GM23338 (cell line): ENCODE measurements at regions not wholly inside any gene's neighbourhood (a gene's known extent, or its start where the extent isn't known, plus 50 kb on each side); places are given as distances from the start of the nearest gene placed in this dataset.

Experiments used
- ATAC-seq: fragments of 200-7000 bp; cut with Tn5 transposase; 3 replicates; pipeline ENCODE4 v1.9.1; 2020
- DNase-seq: peaks from one replicate; pipeline ENCODE4 v3.0.0-alpha.2; 2015; ENCODE audit warnings: low spot score
- H2AFZ ChIP-seq: fragments of 200-600 bp; sonication (generic); 2 replicates; pipeline ENCODE4 v1.8.0; 2016; ENCODE audit warnings: antibody characterized with exemption, mild to moderate bottlenecking, moderate library complexity
- H3F3A ChIP-seq: fragments of 200-600 bp; sonication (generic); replicated peaks from 2 replicates; pipeline ENCODE4 v1.8.0; 2017; ENCODE audit warnings: antibody characterized with exemption, mixed run types, low read depth
- H3K27ac ChIP-seq: fragments of 200-600 bp; sonication (generic); 2 replicates; pipeline ENCODE4 v1.6.1; 2016; ENCODE audit warnings: low read depth
- H3K27me3 ChIP-seq: fragments of 200-600 bp; sonication (generic); 2 replicates; pipeline ENCODE4 v1.8.0; 2016; ENCODE audit warnings: mild to moderate bottlenecking, mixed run types, moderate library complexity; ENCODE audit not compliant: insufficient read depth
- H3K36me3 ChIP-seq: fragments of 200-600 bp; sonication (generic); 2 replicates; pipeline ENCODE4 v1.8.0; 2016; ENCODE audit warnings: mild to moderate bottlenecking; ENCODE audit not compliant: insufficient read depth
- H3K4me1 ChIP-seq: fragments of 200-600 bp; sonication (generic); 2 replicates; pipeline ENCODE4 v1.8.0; 2016; ENCODE audit warnings: mild to moderate bottlenecking, moderate library complexity; ENCODE audit not compliant: insufficient read depth
- H3K4me2 ChIP-seq: fragments of 200-600 bp; sonication (generic); 2 replicates; pipeline ENCODE4 v1.7.1; 2017; ENCODE audit warnings: mixed run types
- H3K4me3 ChIP-seq: fragments of 200-600 bp; sonication (generic); 2 replicates; pipeline ENCODE4 v1.6.1; 2016; ENCODE audit warnings: mixed run types
- H3K79me2 ChIP-seq: fragments of 200-600 bp; sonication (generic); replicated peaks from 2 replicates; pipeline ENCODE4 v1.8.0; 2017; ENCODE audit warnings: mild to moderate bottlenecking; ENCODE audit not compliant: insufficient read depth
- H3K9me2 ChIP-seq: fragments of 200-600 bp; sonication (generic); 2 replicates; pipeline ENCODE4 v1.8.0; 2017; ENCODE audit not compliant: insufficient read depth
- H4K20me1 ChIP-seq: fragments of 200-600 bp; sonication (generic); replicated peaks from 2 replicates; pipeline ENCODE4 v1.8.0; 2017; ENCODE audit warnings: mild to moderate bottlenecking; ENCODE audit not compliant: insufficient read depth
- H3K27ac Mint-ChIP-seq: 2 replicates; pipeline ENCODE4 v1.8.0; 2020; ENCODE audit warnings: inconsistent platforms, mild to moderate bottlenecking, moderate library complexity, mixed read lengths
- H3K27me3 Mint-ChIP-seq: 3 replicates; pipeline ENCODE4 v1.8.0; 2022; ENCODE audit warnings: low read depth, mild to moderate bottlenecking, moderate library complexity, mixed read lengths, inconsistent platforms; ENCODE audit not compliant: insufficient read depth, poor library complexity
- H3K36me3 Mint-ChIP-seq: 3 replicates; pipeline ENCODE4 v1.8.0; 2021; ENCODE audit warnings: low read depth, mild to moderate bottlenecking, inconsistent platforms, moderate library complexity, mixed read lengths
- H3K4me1 Mint-ChIP-seq: 3 replicates; pipeline ENCODE4 v1.8.0; 2020; ENCODE audit warnings: mild to moderate bottlenecking, inconsistent platforms, mixed read lengths
- H3K4me3 Mint-ChIP-seq: 3 replicates; pipeline ENCODE4 v1.8.0; 2021; ENCODE audit warnings: moderate library complexity, mild to moderate bottlenecking, inconsistent platforms, mixed read lengths
- H3K9me3 Mint-ChIP-seq: 3 replicates; pipeline ENCODE4 v1.8.0; 2020; ENCODE audit warnings: moderate library complexity, mild to moderate bottlenecking, inconsistent platforms, mixed read lengths
- CREB1 ChIP-seq: fragments of 250-450 bp; sonication (Bioruptor Pico); IDR thresholded peaks from 2 replicates; pipeline ENCODE4 v1.5.0; 2020; ENCODE audit warnings: low read depth, mild to moderate bottlenecking, moderate library complexity
- EZH2 ChIP-seq: fragments of 200-600 bp; sonication (generic); IDR thresholded peaks from one replicate; pipeline ENCODE4 v1.8.0; 2017; ENCODE audit warnings: antibody characterized with exemption, mild to moderate bottlenecking, low read depth; ENCODE audit not compliant: unreplicated experiment
- ZNF114 ChIP-seq: fragments of 250-450 bp; sonication (Bioruptor Pico); IDR thresholded peaks from 2 replicates; pipeline ENCODE4 v1.5.0; 2020; ENCODE audit warnings: mild to moderate bottlenecking, moderate library complexity
- ZNF331 ChIP-seq: fragments of 250-450 bp; sonication (Bioruptor Pico); IDR thresholded peaks from 2 replicates; pipeline ENCODE4 v1.5.0; 2020; ENCODE audit warnings: low read depth, mild to moderate bottlenecking, moderate library complexity
- TF ChIP-seq, protein P1 (sequence below): IDR thresholded peaks from 2 replicates; pipeline ENCODE4 v1.6.1; 2016; ENCODE audit warnings: antibody characterized with exemption
- TF ChIP-seq, protein P2 (sequence below): fragments of 250-450 bp; sonication (Bioruptor Pico); IDR thresholded peaks from 2 replicates; pipeline ENCODE4 v1.5.0; 2020; ENCODE audit warnings: mild to moderate bottlenecking, moderate library complexity
- TF ChIP-seq, protein P3 (sequence below), 2 experiments: fragments of 200-600 bp in 1 of 2; sonication (generic) in 1 of 2; conservative IDR thresholded peaks; 2 replicates each; pipeline versions ENCODE4 v1.5.1 to v1.6.1; 2016 to 2017; ENCODE audit warnings: antibody characterized with exemption in 2 of 2, low read depth in 2 of 2, mild to moderate bottlenecking in 2 of 2, moderate library complexity in 1 of 2

DNA sequence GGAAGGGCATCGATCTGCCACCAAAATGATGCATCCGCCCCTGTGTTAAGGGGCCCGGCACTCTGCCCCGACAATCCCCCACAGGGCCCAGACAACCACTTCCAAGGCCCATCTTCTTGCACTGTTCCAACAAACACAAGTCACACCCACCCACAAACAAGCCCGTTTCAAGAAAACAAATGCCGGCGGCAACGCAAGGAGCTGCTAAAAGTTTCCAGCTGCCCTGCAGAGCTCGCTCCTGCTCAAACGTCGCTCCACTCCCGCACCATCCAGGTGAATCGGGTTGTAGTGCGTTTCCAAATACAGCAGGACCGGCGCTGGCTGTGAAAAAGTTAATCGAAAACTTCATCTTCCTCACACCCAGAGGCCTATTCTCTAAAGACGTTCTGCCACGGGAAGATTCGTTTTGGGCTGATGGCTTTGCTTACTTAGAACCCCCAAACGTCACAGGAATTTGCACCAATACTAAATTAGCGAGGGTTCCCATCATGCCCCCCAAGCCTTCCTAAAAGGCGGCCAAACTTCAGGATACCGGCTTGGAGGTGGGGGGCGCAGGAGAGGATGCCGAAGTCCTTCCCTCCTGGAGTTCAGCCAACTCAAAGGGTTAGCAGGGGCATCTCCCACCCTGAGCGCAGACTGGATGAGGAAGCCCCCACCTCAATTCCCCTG is 107.4 kb upstream of the DOCK9 start:
- Mint-ChIP-seq H3K9me3 (no peaks in the 10 kb centered on the region), H3K36me3 (no peaks in the 10 kb centered on the region), H3K4me3 (peak overlapping the region; percentile 71), H3K27ac (no peak overlapping the region), H3K4me1 (peaks cover 25% of the 10 kb centered on the region), H3K27me3 (peaks cover 24% of the 10 kb centered on the region)
- Histone ChIP-seq H3F3A (peaks cover 10% of the 10 kb centered on the region; the same call in 1 of the 2 replicates), H3K9me2 (no peaks in the 10 kb centered on the region), H3K4me1 (peaks cover 24% of the 10 kb centered on the region), H3K79me2 (peaks cover 14% of the 10 kb centered on the region), H2AFZ (peak overlapping the region; percentile 75), H3K4me2 (peak overlapping the region; percentile 80), H3K4me3 (peak overlapping the region; percentile 65), H3K27me3 (peaks cover 37% of the 10 kb centered on the region), H3K27ac (no peak overlapping the region), H3K36me3 (no peaks in the 10 kb centered on the region), H4K20me1 (peaks cover 14% of the 10 kb centered on the region; the same call in 1 of the 2 replicates)
- DNase-seq, result peak; percentile 55
- ATAC-seq, result peak; percentile 2; the same call in 1 of the 3 replicates
- no peak for TF ChIP-seq CREB1 (CRISPR knock-in tag)
- peak; percentile 45 for TF ChIP-seq EZH2
- TF ChIP-seq ZNF331 (CRISPR knock-in tag), result no peak
- TF ChIP-seq, protein P1, sequence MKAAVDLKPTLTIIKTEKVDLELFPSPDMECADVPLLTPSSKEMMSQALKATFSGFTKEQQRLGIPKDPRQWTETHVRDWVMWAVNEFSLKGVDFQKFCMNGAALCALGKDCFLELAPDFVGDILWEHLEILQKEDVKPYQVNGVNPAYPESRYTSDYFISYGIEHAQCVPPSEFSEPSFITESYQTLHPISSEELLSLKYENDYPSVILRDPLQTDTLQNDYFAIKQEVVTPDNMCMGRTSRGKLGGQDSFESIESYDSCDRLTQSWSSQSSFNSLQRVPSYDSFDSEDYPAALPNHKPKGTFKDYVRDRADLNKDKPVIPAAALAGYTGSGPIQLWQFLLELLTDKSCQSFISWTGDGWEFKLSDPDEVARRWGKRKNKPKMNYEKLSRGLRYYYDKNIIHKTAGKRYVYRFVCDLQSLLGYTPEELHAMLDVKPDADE, result no peak

DNA sequence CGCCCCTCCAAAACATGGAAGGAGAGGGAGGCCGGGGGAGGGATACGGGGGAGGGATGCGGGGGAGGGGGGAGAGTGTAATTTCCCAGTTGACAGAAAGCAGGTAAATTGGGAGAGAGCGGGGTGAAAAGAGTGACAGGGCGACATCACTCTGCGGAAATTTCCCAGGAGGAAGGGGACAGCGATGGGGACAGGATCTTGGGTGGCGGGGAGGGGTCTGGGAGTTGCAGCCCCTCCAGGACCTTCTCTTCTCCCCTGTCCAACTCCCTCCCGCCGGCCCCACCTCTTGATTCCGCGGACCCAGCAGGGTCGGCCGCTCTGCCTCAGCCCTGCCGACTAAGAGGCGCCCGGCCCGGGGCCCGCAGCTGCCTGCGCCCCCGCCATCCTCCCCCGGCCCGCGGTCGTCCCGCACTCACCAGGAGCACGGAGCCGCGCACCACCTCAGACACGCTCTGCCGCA is 108.0 kb upstream of the DOCK9 start:
- Histone ChIP-seq H3K79me2 (peaks cover 13% of the 10 kb centered on the region), H4K20me1 (peaks cover 14% of the 10 kb centered on the region; the same call in 1 of the 2 replicates), H3K4me2 (peak overlapping the region; percentile 80), H2AFZ (peak overlapping the region; percentile 52; the same call in 1 of the 2 replicates), H3F3A (peaks cover 10% of the 10 kb centered on the region; the same call in 1 of the 2 replicates), H3K27ac (no peak overlapping the region), H3K4me1 (peaks cover 24% of the 10 kb centered on the region), H3K9me2 (no peaks in the 10 kb centered on the region), H3K36me3 (no peaks in the 10 kb centered on the region), H3K27me3 (peaks cover 37% of the 10 kb centered on the region), H3K4me3 (peak overlapping the region; percentile 65)
- no peak for DNase-seq
- H3K9me3 Mint-ChIP-seq, result no peaks in the 10 kb centered on the region
- peaks cover 25% of the 10 kb centered on the region for H3K4me1 Mint-ChIP-seq
- ATAC-seq, result peak; percentile 9
- no peak overlapping the region for H3K27ac Mint-ChIP-seq
- H3K27me3 Mint-ChIP-seq, result peaks cover 24% of the 10 kb centered on the region
- no peaks in the 10 kb centered on the region for H3K36me3 Mint-ChIP-seq
- TF ChIP-seq, protein P2, sequence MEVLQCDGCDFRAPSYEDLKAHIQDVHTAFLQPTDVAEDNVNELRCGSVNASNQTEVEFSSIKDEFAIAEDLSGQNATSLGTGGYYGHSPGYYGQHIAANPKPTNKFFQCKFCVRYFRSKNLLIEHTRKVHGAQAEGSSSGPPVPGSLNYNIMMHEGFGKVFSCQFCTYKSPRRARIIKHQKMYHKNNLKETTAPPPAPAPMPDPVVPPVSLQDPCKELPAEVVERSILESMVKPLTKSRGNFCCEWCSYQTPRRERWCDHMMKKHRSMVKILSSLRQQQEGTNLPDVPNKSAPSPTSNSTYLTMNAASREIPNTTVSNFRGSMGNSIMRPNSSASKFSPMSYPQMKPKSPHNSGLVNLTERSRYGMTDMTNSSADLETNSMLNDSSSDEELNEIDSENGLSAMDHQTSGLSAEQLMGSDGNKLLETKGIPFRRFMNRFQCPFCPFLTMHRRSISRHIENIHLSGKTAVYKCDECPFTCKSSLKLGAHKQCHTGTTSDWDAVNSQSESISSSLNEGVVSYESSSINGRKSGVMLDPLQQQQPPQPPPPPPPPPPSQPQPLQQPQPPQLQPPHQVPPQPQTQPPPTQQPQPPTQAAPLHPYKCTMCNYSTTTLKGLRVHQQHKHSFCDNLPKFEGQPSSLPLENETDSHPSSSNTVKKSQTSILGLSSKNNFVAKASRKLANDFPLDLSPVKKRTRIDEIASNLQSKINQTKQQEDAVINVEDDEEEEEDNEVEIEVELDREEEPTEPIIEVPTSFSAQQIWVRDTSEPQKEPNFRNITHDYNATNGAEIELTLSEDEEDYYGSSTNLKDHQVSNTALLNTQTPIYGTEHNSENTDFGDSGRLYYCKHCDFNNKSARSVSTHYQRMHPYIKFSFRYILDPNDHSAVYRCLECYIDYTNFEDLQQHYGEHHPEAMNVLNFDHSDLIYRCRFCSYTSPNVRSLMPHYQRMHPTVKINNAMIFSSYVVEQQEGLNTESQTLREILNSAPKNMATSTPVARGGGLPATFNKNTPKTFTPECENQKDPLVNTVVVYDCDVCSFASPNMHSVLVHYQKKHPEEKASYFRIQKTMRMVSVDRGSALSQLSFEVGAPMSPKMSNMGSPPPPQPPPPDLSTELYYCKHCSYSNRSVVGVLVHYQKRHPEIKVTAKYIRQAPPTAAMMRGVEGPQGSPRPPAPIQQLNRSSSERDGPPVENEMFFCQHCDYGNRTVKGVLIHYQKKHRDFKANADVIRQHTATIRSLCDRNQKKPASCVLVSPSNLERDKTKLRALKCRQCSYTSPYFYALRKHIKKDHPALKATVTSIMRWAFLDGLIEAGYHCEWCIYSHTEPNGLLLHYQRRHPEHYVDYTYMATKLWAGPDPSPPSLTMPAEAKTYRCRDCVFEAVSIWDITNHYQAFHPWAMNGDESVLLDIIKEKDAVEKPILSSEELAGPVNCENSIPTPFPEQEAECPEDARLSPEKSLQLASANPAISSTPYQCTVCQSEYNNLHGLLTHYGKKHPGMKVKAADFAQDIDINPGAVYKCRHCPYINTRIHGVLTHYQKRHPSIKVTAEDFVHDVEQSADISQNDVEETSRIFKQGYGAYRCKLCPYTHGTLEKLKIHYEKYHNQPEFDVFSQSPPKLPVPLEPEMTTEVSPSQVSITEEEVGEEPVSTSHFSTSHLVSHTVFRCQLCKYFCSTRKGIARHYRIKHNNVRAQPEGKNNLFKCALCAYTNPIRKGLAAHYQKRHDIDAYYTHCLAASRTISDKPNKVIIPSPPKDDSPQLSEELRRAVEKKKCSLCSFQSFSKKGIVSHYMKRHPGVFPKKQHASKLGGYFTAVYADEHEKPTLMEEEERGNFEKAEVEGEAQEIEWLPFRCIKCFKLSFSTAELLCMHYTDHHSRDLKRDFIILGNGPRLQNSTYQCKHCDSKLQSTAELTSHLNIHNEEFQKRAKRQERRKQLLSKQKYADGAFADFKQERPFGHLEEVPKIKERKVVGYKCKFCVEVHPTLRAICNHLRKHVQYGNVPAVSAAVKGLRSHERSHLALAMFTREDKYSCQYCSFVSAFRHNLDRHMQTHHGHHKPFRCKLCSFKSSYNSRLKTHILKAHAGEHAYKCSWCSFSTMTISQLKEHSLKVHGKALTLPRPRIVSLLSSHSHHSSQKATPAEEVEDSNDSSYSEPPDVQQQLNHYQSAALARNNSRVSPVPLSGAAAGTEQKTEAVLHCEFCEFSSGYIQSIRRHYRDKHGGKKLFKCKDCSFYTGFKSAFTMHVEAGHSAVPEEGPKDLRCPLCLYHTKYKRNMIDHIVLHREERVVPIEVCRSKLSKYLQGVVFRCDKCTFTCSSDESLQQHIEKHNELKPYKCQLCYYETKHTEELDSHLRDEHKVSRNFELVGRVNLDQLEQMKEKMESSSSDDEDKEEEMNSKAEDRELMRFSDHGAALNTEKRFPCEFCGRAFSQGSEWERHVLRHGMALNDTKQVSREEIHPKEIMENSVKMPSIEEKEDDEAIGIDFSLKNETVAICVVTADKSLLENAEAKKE (CRISPR knock-in tag), result no peak
- no peak for TF ChIP-seq EZH2
- no peak for TF ChIP-seq ZNF331 (CRISPR knock-in tag)
- no peak for TF ChIP-seq ZNF114 (CRISPR knock-in tag)
- TF ChIP-seq, protein P3, sequence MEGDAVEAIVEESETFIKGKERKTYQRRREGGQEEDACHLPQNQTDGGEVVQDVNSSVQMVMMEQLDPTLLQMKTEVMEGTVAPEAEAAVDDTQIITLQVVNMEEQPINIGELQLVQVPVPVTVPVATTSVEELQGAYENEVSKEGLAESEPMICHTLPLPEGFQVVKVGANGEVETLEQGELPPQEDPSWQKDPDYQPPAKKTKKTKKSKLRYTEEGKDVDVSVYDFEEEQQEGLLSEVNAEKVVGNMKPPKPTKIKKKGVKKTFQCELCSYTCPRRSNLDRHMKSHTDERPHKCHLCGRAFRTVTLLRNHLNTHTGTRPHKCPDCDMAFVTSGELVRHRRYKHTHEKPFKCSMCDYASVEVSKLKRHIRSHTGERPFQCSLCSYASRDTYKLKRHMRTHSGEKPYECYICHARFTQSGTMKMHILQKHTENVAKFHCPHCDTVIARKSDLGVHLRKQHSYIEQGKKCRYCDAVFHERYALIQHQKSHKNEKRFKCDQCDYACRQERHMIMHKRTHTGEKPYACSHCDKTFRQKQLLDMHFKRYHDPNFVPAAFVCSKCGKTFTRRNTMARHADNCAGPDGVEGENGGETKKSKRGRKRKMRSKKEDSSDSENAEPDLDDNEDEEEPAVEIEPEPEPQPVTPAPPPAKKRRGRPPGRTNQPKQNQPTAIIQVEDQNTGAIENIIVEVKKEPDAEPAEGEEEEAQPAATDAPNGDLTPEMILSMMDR (conservative IDR thresholded peaks at IDR 0.05; ENCODE audit: low read depth in 2 of 2), result no peak
- H3K4me3 Mint-ChIP-seq, result peak overlapping the region; percentile 71
